Astrocyte (in vitro differentiated cells and primary cell): ENCODE measurements at regions not wholly inside any gene's neighbourhood (a gene's known extent, or its start where the extent isn't known, plus 50 kb on each side); places are given as distances from the start of the nearest gene placed in this dataset.

Experiments used
- CTCF ChIP-seq: IDR thresholded peaks from 2 replicates; pipeline ENCODE4 v1.5.1; 2011; ENCODE audit warnings: low read depth, mild to moderate bottlenecking, inconsistent platforms, low read length, moderate library complexity; ENCODE audit not compliant: insufficient read depth
- EZH2 ChIP-seq: IDR thresholded peaks from 2 replicates; pipeline ENCODE4 v1.6.1; 2012; ENCODE audit warnings: mild to moderate bottlenecking, low read length, inconsistent platforms; ENCODE audit not compliant: insufficient read depth

GRCh38 chr14:83638748-83639504 is 1891.0 kb upstream of the FLRT2 start:
- TF ChIP-seq CTCF = no peak
- TF ChIP-seq EZH2 = no peak
